ENCODE measurements at regions not wholly inside any gene's neighbourhood (a gene's known extent, or its start where the extent isn't known, plus 50 kb on each side); places are given as distances from the start of the nearest gene placed in this dataset.

- Histone ChIP-seq H3K4me3 (ENCODE audit: low read length) (peak overlapping the region; percentile 80), H3K36me3 (ENCODE audit: insufficient read depth, low read length) (no peaks in the 10 kb centered on the region), H3K4me1 (ENCODE audit: insufficient read depth, low read length) (peaks cover 14% of the 10 kb centered on the region), H3K27me3 (ENCODE audit: control insufficient read depth in 1 of 2, insufficient read depth in 2 of 2, low read length in 2 of 2) (no peaks in the 10 kb centered on the region), H3K9me3 (ENCODE audit: control insufficient read depth in 1 of 2, insufficient read depth in 1 of 2, low read length in 2 of 2) (peaks cover 0 to 46% of the 10 kb centered on the region in 2 experiments), H3K27ac (ENCODE audit: low read depth in 1 of 2, low read length in 2 of 2) (peak overlapping the region; percentile 81 to 85)
- Mint-ChIP-seq H3K4me1 (ENCODE audit: low read depth) (peaks cover 12% of the 10 kb centered on the region), H3K36me3 (ENCODE audit: low read depth) (peaks cover 9% of the 10 kb centered on the region), H3K4me3 (peak overlapping the region; percentile 97), H3K9me3 (peaks cover 3% of the 10 kb centered on the region), H3K27ac (no peak overlapping the region), H3K27me3 (peaks cover 7% of the 10 kb centered on the region)
- CTCF ChIA-PET = no interaction called here
- no peak for TF ChIP-seq CTCF (IDR thresholded peaks at IDR 0.05)
- POLR2A ChIA-PET = interaction anchor here (0.5 to 1.3 kb wide), 9 partner anchors 114 to 980 kb away, joined by 3 to 9 read pairs (median 3); partner anchors contain the start of genes ARFGAP1, LSM14B, TCFL5 and YTHDF1
- DNase-seq = peak; percentile 33 to 84 (median 56)
- intact Hi-C loops (cut with DNase I, micrococcal nuclease) = loop anchor here in 1 of 2 experiments (10.0 kb wide), 1 partner anchor 73 kb away; no protein-coding TSS in a partner anchor
- peak; percentile 69 for ATAC-seq (ENCODE audit: poor library complexity)
Observed at GRCh38 chr20:63101781-63102720, 95.3 kb upstream of the BHLHE23 start.

- no peak for TF ChIP-seq CTCF (IDR thresholded peaks at IDR 0.05)
- ATAC-seq (ENCODE audit: poor library complexity) (no peak), DNase-seq (peak in 3 of 14 experiments; percentile 13 to 35 (median 30))
- H3K4me3 ChIP-seq (ENCODE audit: low read length) = peak overlapping the region; percentile 80
- H3K9me3 ChIP-seq (ENCODE audit: control insufficient read depth in 1 of 2, insufficient read depth in 1 of 2, low read length in 2 of 2) = peaks cover 0 to 37% of the 10 kb centered on the region in 2 experiments
- ChIA-PET POLR2A (interaction anchor here (0.9 to 1.3 kb wide), 4 partner anchors 172 to 979 kb away, joined by 3 to 9 read pairs (median 6); partner anchors contain the start of genes ARFGAP1, LSM14B and TCFL5), CTCF (no interaction called here)
- Mint-ChIP-seq H3K4me3 (peak overlapping the region; percentile 66), H3K9me3 (peaks cover 3% of the 10 kb centered on the region), H3K4me1 (ENCODE audit: low read depth) (peaks cover 12% of the 10 kb centered on the region), H3K36me3 (ENCODE audit: low read depth) (peaks cover 9% of the 10 kb centered on the region), H3K27me3 (peaks cover 7% of the 10 kb centered on the region), H3K27ac (no peak overlapping the region)
- intact Hi-C loops (cut with DNase I, micrococcal nuclease) = loop anchor here in 1 of 2 experiments (10.0 kb wide), 1 partner anchor 74 kb away; no protein-coding TSS in a partner anchor
- no peaks in the 10 kb centered on the region for H3K27me3 ChIP-seq (ENCODE audit: control insufficient read depth in 1 of 2, insufficient read depth in 2 of 2, low read length in 2 of 2)
- H3K36me3 ChIP-seq (ENCODE audit: insufficient read depth, low read length) = no peaks in the 10 kb centered on the region
- peaks cover 14% of the 10 kb centered on the region for H3K4me1 ChIP-seq (ENCODE audit: insufficient read depth, low read length)
- H3K27ac ChIP-seq (ENCODE audit: low read depth in 1 of 2, low read length in 2 of 2) = peak overlapping the region in 1 of 2 donors; percentile 81
Observed at GRCh38 chr20:63100926-63101699, 94.3 kb upstream of the BHLHE23 start.

- H3K9me3 ChIP-seq (ENCODE audit: control insufficient read depth in 1 of 2, insufficient read depth in 1 of 2, low read length in 2 of 2) = peaks cover 0 to 30% of the 10 kb centered on the region in 2 experiments
- peaks cover 3% of the 10 kb centered on the region for H3K9me3 Mint-ChIP-seq
- no peak for ATAC-seq (ENCODE audit: poor library complexity)
- H3K27me3 ChIP-seq (ENCODE audit: control insufficient read depth in 1 of 2, insufficient read depth in 2 of 2, low read length in 2 of 2) = no peaks in the 10 kb centered on the region
- H3K4me1 ChIP-seq (ENCODE audit: insufficient read depth, low read length) = peaks cover 14% of the 10 kb centered on the region
- intact Hi-C loops (cut with DNase I, micrococcal nuclease) = loop anchor here in 1 of 2 experiments (10.0 kb wide), 1 partner anchor 74 kb away; no protein-coding TSS in a partner anchor
- H3K4me3 Mint-ChIP-seq = peak overlapping the region; percentile 66
- no peak overlapping the region for H3K4me3 ChIP-seq (ENCODE audit: low read length)
- ChIA-PET POLR2A (no interaction called here), CTCF (no interaction called here)
- H3K27me3 Mint-ChIP-seq = peaks cover 7% of the 10 kb centered on the region
- H3K36me3 Mint-ChIP-seq (ENCODE audit: low read depth) = peaks cover 9% of the 10 kb centered on the region
- no peak overlapping the region for H3K27ac Mint-ChIP-seq
- DNase-seq = peak in 1 of 14 experiments; percentile 15
- no peak overlapping the region for H3K27ac ChIP-seq (ENCODE audit: low read depth in 1 of 2, low read length in 2 of 2)
- no peaks in the 10 kb centered on the region for H3K36me3 ChIP-seq (ENCODE audit: insufficient read depth, low read length)
- peaks cover 12% of the 10 kb centered on the region for H3K4me1 Mint-ChIP-seq (ENCODE audit: low read depth)
- TF ChIP-seq CTCF (IDR thresholded peaks at IDR 0.05) = no peak
Observed at GRCh38 chr20:63100174-63100925, 93.6 kb upstream of the BHLHE23 start.

Data from CD4-positive, alpha-beta T cell (primary cell).